ENCODE measurements at regions not wholly inside any gene's neighbourhood (a gene's known extent, or its start where the extent isn't known, plus 50 kb on each side); places are given as distances from the start of the nearest gene placed in this dataset.
"Not testable (repeated sequence)": the region's sequence is repeated elsewhere in the genome, so short reads cannot be mapped to it uniquely, and the experiment has no call there.

DNA sequence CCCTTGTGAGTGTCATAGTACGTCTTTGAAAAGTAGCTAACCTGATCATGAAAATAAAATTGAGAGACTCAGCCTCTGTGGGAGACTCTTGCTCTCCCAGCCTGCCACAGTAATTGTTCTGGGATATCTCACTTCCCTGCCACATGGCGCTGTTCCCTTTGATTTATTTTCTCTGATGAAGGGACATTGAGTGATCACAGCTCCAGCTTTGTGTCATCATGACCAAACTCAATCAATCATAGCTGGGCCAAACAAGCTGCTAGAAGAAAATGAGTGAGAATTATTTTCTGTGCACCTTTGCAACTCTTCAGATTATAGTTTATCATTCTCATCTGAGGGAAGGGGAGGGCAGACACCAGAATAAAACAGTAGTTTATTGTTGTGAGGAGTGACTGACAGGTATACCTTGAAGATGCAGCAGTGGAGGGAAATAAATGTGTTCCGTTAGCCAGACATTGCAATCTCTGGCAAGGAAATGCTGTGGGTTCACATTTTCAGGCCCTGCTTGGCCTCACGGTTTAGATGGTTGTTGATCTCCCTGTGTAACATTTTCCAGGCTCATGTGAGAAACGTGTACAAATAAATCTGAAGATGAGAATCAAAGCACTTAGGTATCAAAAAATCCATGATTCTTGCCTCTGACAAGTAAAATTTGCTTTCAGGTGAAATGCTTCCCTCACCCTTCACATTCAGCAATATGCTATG is 174.7 kb upstream of the FBXL17 start:
- TF ChIP-seq GATA1 (IDR thresholded peaks at IDR 0.05; ENCODE audit: low read depth, low read length) (no peak), POLR2A (IDR thresholded peaks at IDR 0.05; ENCODE audit: low read length) (no peak)

DNA sequence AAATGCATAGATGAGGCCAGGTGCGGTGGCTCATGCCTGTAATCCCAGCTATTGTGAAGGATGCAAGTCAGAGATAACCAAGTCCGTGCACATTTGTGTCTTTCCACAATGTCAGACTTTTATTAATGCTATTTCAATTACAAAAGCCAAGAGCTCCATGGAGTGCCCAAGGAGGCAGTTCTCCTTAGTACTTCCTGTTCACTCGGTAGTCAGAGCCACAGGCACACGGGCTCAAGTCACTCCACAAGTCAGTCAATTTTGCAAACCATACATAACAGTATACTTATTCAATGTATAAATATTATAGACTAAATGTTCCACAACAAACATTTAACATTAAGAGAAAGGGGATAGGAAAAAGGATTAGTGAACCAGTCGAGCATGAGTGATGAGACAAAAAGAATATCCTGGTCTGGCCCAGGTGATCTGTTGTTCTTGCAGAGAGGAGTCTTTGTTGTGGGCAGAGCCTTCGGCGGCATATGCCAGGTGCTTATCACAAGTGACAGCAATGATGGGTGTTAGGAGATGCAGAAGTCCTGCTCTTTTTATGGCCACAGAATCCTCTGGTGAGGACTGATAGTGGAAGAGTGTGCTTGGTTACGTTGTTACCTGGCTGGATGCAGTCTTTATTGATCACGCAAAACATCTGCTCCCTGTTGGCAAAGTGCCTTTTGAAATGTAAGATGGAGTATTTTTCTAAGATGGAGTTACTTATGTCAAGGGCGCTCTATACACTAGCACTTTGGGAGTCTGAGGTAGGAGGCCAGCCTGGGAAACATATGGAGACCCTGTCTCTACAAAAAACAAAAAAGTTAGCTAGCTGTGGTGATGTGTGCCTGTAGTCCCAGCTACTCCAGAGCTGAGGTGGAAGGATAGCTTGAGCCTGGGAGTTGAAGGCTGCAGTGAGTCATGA is 167.0 kb upstream of the FBXL17 start:
- DNase-seq: peak; percentile 2 to 31
- TF ChIP-seq POLR2A (IDR thresholded peaks at IDR 0.05; ENCODE audit: low read length) (no peak), GATA1 (IDR thresholded peaks at IDR 0.05; ENCODE audit: low read depth, low read length) (no peak)

More for the DNA sequence above, 174.7 kb upstream of the FBXL17 start:
- DNase-seq: no peak

DNA sequence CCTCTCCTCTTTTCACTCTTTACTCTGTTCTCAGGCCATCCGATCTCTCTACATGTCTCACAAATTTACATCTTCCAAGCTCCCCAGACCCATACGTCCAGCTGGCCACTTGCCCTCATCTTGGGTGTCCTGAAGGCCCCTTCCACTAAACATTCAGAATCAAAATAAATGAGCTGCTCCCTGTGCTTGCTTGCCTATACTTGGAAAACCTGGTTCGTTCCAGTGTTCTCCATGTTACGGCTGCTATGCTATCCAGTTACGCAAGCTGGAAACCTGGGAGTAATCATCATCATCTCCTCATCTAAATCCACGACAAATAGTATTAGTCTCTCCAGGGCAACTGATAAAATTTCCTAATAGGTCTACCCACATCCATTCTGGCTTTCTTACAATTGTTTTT is 165.0 kb upstream of the FBXL17 start:
- DNase-seq: no peak
- TF ChIP-seq GATA1 (IDR thresholded peaks at IDR 0.05; ENCODE audit: low read depth, low read length) (no peak), POLR2A (IDR thresholded peaks at IDR 0.05; ENCODE audit: low read length) (no peak)

DNA sequence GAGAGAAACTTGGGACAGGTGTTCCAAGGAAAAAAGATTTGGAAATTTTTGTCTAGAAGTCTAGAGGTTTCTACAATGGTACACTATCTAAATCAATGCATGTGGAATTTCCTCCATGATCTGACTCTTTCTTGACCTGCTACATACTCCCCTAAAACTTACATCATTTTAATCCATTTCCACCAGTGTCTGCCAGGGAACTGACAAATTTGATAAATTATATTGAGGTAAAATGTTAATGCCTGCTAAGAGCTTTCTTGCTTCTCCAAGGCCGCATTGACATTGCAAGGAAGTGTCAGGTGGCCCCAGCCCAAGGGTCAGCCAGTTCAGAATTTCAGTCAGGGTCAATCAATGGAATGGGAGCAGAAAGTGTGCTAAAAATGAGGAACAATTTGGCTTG is 163.4 kb upstream of the FBXL17 start:
- DNase-seq: no peak
- TF ChIP-seq POLR2A (IDR thresholded peaks at IDR 0.05; ENCODE audit: low read length) (no peak), GATA1 (IDR thresholded peaks at IDR 0.05; ENCODE audit: low read depth, low read length) (no peak)

DNA sequence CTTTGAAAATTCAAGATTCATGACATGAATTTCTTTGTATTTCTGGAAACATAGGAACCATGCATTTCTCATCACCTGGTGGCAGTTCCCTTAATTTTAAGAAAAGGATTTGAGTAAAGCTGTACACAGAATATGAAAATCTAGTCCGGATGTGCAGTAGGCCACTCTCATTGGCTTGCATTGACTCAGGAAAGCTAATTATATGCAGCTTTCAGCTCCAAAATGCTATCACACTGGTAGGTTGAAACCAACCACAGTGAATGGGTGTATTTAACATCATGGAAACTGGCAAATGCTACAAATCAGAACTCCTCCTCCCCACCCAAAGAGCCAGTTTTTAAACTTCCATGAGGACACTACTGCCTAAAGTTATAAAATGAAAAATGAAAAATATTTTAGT is 161.6 kb upstream of the FBXL17 start:
- TF ChIP-seq POLR2A (IDR thresholded peaks at IDR 0.05; ENCODE audit: low read length) (no peak), GATA1 (IDR thresholded peaks at IDR 0.05; ENCODE audit: low read depth, low read length) (no peak)
- no peak for DNase-seq

DNA sequence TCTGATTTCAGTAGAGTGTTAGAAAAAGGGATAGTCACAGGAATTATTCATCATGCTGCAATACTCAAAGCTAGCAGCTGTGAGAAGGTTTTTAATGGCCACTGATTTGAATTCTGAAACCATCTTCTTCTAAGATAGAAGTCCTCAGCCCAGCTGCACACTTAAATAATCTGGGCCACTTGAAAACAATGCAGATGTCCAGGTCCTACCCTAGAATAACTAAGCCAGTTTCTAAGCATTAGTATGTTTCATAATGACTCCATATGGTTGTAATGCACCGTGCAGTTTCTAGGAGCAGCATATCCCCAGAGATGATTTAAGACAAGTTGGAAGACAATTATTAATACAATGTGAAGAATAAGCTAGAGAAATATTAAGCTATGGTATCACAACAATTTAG is 159.9 kb upstream of the FBXL17 start:
- no peak for DNase-seq
- TF ChIP-seq POLR2A (IDR thresholded peaks at IDR 0.05; ENCODE audit: low read length): no peak
- TF ChIP-seq GATA1 (IDR thresholded peaks at IDR 0.05; ENCODE audit: low read depth, low read length): no peak

DNA sequence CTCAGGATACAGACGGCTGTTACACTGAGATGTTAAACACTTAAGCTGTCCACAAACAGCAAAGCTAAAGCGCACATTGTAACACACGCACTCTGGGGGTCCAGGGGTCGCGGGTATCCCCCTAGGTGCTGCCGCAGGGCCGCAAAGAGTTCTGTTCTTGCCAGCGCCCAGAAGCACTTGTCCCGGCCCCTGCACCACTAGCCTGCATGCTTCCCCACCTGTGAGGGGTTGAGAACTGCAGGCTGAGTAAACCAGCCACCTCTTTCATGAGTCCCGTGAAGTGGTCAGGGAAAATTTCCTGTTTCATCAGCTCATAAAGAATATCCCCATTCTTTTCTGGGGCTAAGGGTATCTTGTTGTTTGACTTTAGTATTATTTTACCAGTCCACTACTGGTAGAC is 154.4 kb upstream of the FBXL17 start:
- no peak for TF ChIP-seq GATA1 (IDR thresholded peaks at IDR 0.05; ENCODE audit: low read depth, low read length)
- TF ChIP-seq POLR2A (IDR thresholded peaks at IDR 0.05; ENCODE audit: low read length): no peak
- no peak for DNase-seq

DNA sequence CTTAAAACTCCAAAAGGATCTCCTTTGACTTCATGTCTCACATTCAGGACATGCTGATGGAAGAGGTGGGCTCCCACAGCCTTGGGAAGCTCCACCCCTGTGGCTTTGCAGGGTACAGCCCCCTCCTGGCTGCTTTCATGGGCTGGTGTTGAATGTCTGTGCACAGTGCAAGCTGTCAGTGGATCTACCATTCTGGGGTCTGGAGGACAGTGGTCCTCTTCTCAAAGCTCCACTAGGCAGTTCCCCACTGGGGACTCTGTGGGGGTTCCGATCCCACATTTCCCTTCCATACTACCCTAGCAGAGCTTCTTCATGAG is 150.2 kb upstream of the FBXL17 start:
- DNase-seq: not testable (repeated sequence)

DNA sequence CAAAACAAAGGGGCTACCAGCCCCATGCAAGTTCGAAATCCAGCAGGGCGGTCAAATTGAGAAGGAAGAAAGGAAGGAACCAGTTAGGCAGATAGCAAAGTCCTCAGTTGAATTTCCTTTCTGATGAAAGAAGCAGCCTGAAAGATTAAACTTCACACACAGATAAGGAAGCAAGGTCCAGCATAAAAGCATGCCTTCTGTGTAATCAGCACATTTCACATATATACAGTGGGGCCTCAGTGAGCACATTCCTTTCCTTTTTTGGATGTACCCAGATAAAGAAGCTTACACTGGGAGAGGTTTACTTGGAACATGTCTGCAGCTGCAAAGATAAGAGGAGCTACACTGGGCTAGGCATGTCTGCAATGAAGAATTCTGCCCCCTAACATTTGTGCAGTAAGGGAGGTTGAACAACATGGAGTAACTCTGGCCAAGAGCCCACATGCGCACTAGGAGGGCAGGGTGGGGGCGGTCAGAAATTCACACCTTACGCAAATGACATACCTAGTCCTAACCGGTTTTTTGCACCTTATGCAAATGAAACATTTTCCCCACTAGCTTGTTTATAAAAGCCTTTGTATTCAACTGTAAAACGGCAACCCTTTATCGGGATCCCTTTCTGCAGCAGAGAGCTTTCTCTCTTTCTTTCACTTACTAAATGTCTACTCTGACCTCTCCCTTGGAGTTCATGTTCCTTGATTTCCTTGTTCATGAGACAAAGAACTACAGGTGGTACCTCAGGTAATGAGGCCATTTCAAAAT is 149.7 kb upstream of the FBXL17 start:
- TF ChIP-seq POLR2A (IDR thresholded peaks at IDR 0.05; ENCODE audit: low read length): no peak
- TF ChIP-seq GATA1 (IDR thresholded peaks at IDR 0.05; ENCODE audit: low read depth, low read length): peak; percentile 62
- peak; percentile 40 to 83 for DNase-seq

DNA sequence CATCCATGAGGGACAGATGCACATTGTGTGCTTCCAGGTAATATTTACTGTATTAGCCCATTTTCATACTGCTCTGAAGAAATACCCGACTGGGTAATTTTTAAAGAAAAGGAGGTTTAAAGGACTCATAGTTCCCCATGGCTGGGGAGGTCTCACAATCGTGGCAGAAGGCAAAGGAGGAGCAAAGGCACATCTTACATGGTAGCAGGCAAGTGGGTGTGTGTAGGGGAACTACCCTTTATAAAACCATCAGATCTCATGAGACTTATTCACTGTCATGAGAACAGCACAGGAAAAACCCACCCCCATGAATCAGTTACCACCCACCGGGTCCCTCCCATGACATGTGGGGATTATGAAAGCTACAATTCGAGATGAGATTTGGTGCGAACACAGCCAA is 148.8 kb upstream of the FBXL17 start:
- TF ChIP-seq POLR2A (IDR thresholded peaks at IDR 0.05; ENCODE audit: low read length): no peak
- TF ChIP-seq GATA1 (IDR thresholded peaks at IDR 0.05; ENCODE audit: low read depth, low read length): no peak
- DNase-seq: no peak

DNA sequence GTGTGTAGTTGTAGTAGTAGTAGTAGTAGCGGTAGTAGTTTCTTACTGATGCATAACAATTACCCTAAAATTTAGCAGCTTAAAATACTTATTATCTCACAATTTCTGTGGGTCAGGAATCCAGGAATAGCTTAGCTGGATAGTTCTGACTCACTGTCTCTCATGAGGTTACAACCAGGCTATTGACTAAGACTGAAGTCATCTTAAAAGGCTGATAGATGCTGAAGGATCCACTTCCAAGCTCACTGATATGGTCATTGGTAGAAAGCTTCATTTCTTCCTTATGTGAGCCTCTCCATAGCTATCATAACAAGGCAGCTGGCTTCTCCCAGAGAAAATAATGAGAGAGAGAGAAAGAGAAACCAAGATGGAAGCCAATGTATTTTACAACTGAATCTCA is 147.5 kb upstream of the FBXL17 start:
- DNase-seq: no peak
- TF ChIP-seq GATA1 (IDR thresholded peaks at IDR 0.05; ENCODE audit: low read depth, low read length): no peak
- no peak for TF ChIP-seq POLR2A (IDR thresholded peaks at IDR 0.05; ENCODE audit: low read length)

DNA sequence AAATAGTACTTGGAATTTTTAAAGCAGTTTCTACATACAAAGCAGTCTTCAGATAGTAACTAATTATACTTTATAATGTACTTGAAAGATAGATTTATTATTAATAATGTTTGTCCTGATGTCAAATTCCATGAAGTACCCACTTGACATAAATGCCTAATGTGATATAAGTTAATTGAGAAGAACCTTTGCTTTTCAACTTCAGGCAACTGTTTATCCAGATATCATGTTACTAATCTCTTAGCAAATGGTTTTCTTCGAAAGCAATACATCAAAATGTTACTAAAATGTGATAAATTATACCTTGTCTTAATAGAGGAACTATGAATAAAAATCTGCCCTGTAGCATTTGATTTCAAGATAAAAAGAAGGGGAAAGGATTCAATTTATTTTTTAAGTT is 146.8 kb upstream of the FBXL17 start:
- TF ChIP-seq POLR2A (IDR thresholded peaks at IDR 0.05; ENCODE audit: low read length) (no peak), GATA1 (IDR thresholded peaks at IDR 0.05; ENCODE audit: low read depth, low read length) (no peak)
- DNase-seq: no peak

DNA sequence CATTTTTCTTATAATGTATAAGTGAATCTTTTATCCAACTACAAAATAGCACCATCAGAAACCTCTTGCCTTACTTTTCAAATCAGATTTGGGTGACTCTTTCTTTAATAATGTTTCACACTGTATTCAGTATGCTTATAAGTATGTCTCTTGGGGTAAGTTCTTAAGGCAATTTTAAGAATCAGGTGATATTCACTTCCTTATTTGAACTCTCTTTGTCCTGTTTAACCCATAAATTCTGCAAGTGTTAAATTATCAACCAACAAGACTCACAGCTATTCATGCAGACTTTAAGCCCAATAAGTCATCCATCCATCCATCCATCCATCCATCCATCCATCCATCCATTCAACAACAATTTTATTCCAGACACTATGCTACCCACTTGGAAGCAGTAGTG is 142.7 kb upstream of the FBXL17 start:
- TF ChIP-seq GATA1 (IDR thresholded peaks at IDR 0.05; ENCODE audit: low read depth, low read length): no peak
- TF ChIP-seq POLR2A (IDR thresholded peaks at IDR 0.05; ENCODE audit: low read length): no peak
- DNase-seq: no peak

DNA sequence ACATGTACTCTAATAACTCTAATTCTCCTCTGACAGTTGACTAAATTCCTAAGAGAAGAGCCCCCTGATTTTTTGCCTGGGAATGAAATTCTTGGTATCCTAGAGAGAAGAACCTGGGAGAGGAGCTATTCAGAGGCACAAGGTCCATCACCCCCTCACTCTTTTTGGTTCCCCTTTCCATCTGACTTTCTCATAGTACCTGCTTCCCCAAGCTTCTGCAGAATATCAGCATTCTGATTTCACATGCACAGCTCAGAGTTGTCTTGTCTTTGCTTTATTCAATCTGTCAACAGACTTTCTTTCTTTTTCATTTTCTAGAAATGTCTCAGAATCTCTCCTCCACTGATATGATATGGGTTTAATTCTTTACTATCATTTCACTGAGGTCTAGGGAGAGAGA is 141.5 kb upstream of the FBXL17 start:
- TF ChIP-seq POLR2A (IDR thresholded peaks at IDR 0.05; ENCODE audit: low read length): no peak
- no peak for TF ChIP-seq GATA1 (IDR thresholded peaks at IDR 0.05; ENCODE audit: low read depth, low read length)

More for the DNA sequence above, 141.5 kb upstream of the FBXL17 start:
- no peak for DNase-seq

Measured in erythroblast (primary cell).